ENCODE measurements at regions not wholly inside any gene's neighbourhood (a gene's known extent, or its start where the extent isn't known, plus 50 kb on each side); places are given as distances from the start of the nearest gene placed in this dataset.
"Not testable (repeated sequence)": the region's sequence is repeated elsewhere in the genome, so short reads cannot be mapped to it uniquely, and the experiment has no call there.

GRCh38 chr13:24617256-24618010 lies 62.8 kb upstream of the ATP12A start:
- no peak for DNase-seq (ENCODE audit: low read depth, low spot score)

- DNase-seq (ENCODE audit: low read depth, low spot score), result peak; percentile 11
Observed at GRCh38 chr13:24618011-24618955, 61.9 kb upstream of the ATP12A start.

GRCh38 chr13:24619282-24619681 lies 60.9 kb upstream of the ATP12A start:
- no peak for DNase-seq (ENCODE audit: low read depth, low spot score)

GRCh38 chr13:24622481-24623148 lies 57.6 kb upstream of the ATP12A start:
- not testable (repeated sequence) for DNase-seq (ENCODE audit: low read depth, low spot score)

- no peak for DNase-seq (ENCODE audit: low read depth, low spot score)
Observed at GRCh38 chr13:24623149-24623665, 57.0 kb upstream of the ATP12A start.

- no peak for DNase-seq (ENCODE audit: low read depth, low spot score)
Observed at GRCh38 chr13:24624363-24624762, 55.8 kb upstream of the ATP12A start.

GRCh38 chr13:24624801-24625231 lies 55.4 kb upstream of the ATP12A start:
- DNase-seq (ENCODE audit: low read depth, low spot score), result no peak

- no peak for DNase-seq (ENCODE audit: low read depth, low spot score)
Observed at GRCh38 chr13:24625331-24625731, 54.9 kb upstream of the ATP12A start.

GRCh38 chr13:24625870-24626849 lies 54.0 kb upstream of the ATP12A start:
- no peak for DNase-seq (ENCODE audit: low read depth, low spot score)

- peak; percentile 36 for DNase-seq (ENCODE audit: low read depth, low spot score)
Observed at GRCh38 chr13:24627090-24627714, 53.0 kb upstream of the ATP12A start.

GRCh38 chr13:24627946-24628345 lies 52.3 kb upstream of the ATP12A start:
- no peak for DNase-seq (ENCODE audit: low read depth, low spot score)

GRCh38 chr13:24629320-24629719 lies 50.9 kb upstream of the ATP12A start:
- no peak for DNase-seq (ENCODE audit: low read depth, low spot score)

GRCh38 chr13:24630121-24630520 lies 50.1 kb upstream of the ATP12A start:
- DNase-seq (ENCODE audit: low read depth, low spot score), result no peak

All from astrocyte of the hippocampus (primary cell).